ENCODE measurements at regions not wholly inside any gene's neighbourhood (a gene's known extent, or its start where the extent isn't known, plus 50 kb on each side); places are given as distances from the start of the nearest gene placed in this dataset.
"Not testable (repeated sequence)": the region's sequence is repeated elsewhere in the genome, so short reads cannot be mapped to it uniquely, and the experiment has no call there.

GRCh38 chr6:15109338-15110090 lies 136.4 kb upstream of the JARID2 start:
- peaks cover 0 to 8% (median 0%) of the 10 kb centered on the region in 4 donors for H3K9me3 ChIP-seq
- H3K27me3 ChIP-seq: no peaks in the 10 kb centered on the region
- H3K27ac ChIP-seq: peak overlapping the region in 1 of 4 donors; percentile 22
- no peaks in the 10 kb centered on the region for H3K36me3 ChIP-seq
- peak in 1 of 2 donors; percentile 34 for DNase-seq
- H3K4me1 ChIP-seq: no peaks in the 10 kb centered on the region
- TF ChIP-seq POLR2AphosphoS5 (IDR thresholded peaks at IDR 0.05) (no peak), CTCF (IDR thresholded peaks at IDR 0.05) (no peak)
- ATAC-seq (ENCODE audit: low FRiP score in 2 of 2): no peak
- WGBS, 2 donors: 79 to 81% methylated on average over 12 of the region's 12 CpGs
- H3K4me3 ChIP-seq: no peak overlapping the region

GRCh38 chr6:15110726-15111354 lies 135.0 kb upstream of the JARID2 start:
- Histone ChIP-seq H3K27ac (no peak overlapping the region), H3K27me3 (no peaks in the 10 kb centered on the region), H3K9me3 (peaks cover 0 to 5% (median 0%) of the 10 kb centered on the region in 4 donors), H3K4me3 (no peak overlapping the region), H3K4me1 (no peaks in the 10 kb centered on the region), H3K36me3 (no peaks in the 10 kb centered on the region)
- ATAC-seq (ENCODE audit: low FRiP score in 2 of 2): no peak
- TF ChIP-seq CTCF (IDR thresholded peaks at IDR 0.05): no peak
- no peak for TF ChIP-seq POLR2A (IDR thresholded peaks at IDR 0.05)
- TF ChIP-seq POLR2AphosphoS5 (IDR thresholded peaks at IDR 0.05): no peak
- no peak for TF ChIP-seq EP300 (IDR thresholded peaks at IDR 0.05)
- no peak for DNase-seq
- WGBS, 2 donors: 50 to 65% methylated on average over 1 of the region's 1 CpG

- H3K4me1 ChIP-seq; H3K27me3 ChIP-seq; DNase-seq; H3K9me3 ChIP-seq; H3K36me3 ChIP-seq; ATAC-seq (ENCODE audit: low FRiP score in 2 of 2); H3K27ac ChIP-seq; H3K4me3 ChIP-seq: not testable (repeated sequence)
- 81 to 93% methylated on average over 1 of the region's 1 CpG for WGBS, 2 donors
Measured at GRCh38 chr6:15111576-15111975, 134.3 kb upstream of the JARID2 start.

DNA sequence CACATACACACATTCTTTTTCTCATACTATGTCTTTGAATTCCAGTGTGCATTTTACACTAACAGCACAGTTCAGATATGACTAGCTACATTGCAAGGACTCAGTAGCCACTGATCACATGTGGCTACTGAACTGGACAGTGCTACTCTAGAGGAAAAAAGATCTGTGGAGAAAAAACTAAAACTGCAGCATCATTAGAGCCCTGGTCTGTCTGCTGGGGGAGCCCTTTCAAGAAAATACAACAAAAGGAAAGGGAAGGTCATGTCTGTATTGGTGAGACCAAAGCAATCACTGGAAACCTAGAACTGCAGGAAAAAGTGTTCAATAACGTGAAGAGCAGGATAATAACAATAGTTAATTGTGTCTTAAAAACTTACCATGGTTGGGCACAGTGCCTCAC lies 132.3 kb upstream of the JARID2 start:
- H3K9me3 ChIP-seq: no peaks in the 10 kb centered on the region
- no peak overlapping the region for H3K27ac ChIP-seq
- no peak for TF ChIP-seq POLR2A (IDR thresholded peaks at IDR 0.05)
- TF ChIP-seq POLR2AphosphoS5 (IDR thresholded peaks at IDR 0.05): no peak
- TF ChIP-seq CTCF (IDR thresholded peaks at IDR 0.05): no peak
- no peak for TF ChIP-seq EP300 (IDR thresholded peaks at IDR 0.05)
- no peaks in the 10 kb centered on the region for H3K36me3 ChIP-seq
- WGBS, 2 donors: 81 to 90% methylated on average over 1 of the region's 1 CpG
- ATAC-seq (ENCODE audit: low FRiP score in 2 of 2) (no peak), DNase-seq (no peak)
- H3K4me3 ChIP-seq: no peak overlapping the region
- no peaks in the 10 kb centered on the region for H3K27me3 ChIP-seq
- H3K4me1 ChIP-seq: no peaks in the 10 kb centered on the region

- Histone ChIP-seq H3K9me3 (no peaks in the 10 kb centered on the region), H3K4me3 (no peak overlapping the region), H3K27me3 (no peaks in the 10 kb centered on the region), H3K27ac (no peak overlapping the region), H3K36me3 (no peaks in the 10 kb centered on the region), H3K4me1 (no peaks in the 10 kb centered on the region)
- WGBS, 2 donors: 74 to 81% methylated on average over 4 of the region's 4 CpGs
- DNase-seq: no peak
- TF ChIP-seq EP300 (IDR thresholded peaks at IDR 0.05) (no peak), CTCF (IDR thresholded peaks at IDR 0.05) (no peak), POLR2A (IDR thresholded peaks at IDR 0.05) (no peak), POLR2AphosphoS5 (IDR thresholded peaks at IDR 0.05) (no peak)
- no peak for ATAC-seq (ENCODE audit: low FRiP score in 2 of 2)
Measured at GRCh38 chr6:15114061-15114460, 131.8 kb upstream of the JARID2 start.

Data from upper lobe of left lung (tissue), 6 donors.